Tongue (tissue), 1 donor: ENCODE measurements at regions not wholly inside any gene's neighbourhood (a gene's known extent, or its start where the extent isn't known, plus 50 kb on each side); places are given as distances from the start of the nearest gene placed in this dataset.
"Not testable (repeated sequence)": the region's sequence is repeated elsewhere in the genome, so short reads cannot be mapped to it uniquely, and the experiment has no call there.

Source experiments
- DNase-seq: peaks from one replicate; pipeline ENCODE4 v3.0.0-alpha.2; 2015

DNA sequence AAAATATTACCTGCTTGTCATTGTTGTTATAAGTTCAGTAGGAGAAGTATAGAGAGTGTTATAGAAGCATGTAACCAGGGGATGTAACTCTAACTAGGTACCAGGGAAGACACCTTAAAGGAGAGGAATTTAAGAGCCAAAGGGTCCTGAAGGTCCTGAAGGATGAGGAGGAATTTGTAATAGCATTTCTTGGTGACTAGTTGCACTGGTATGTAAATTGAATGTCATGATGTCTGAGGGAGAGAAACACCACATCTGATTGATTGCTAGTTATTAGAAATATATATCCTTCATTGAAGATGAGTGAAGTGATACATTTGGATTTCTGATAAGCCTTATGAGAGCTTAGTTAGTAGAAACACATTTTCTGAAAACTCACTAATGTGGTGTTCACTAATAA, 643.8 kb downstream of the RFPL4B start:
- DNase-seq, result no peak

DNA sequence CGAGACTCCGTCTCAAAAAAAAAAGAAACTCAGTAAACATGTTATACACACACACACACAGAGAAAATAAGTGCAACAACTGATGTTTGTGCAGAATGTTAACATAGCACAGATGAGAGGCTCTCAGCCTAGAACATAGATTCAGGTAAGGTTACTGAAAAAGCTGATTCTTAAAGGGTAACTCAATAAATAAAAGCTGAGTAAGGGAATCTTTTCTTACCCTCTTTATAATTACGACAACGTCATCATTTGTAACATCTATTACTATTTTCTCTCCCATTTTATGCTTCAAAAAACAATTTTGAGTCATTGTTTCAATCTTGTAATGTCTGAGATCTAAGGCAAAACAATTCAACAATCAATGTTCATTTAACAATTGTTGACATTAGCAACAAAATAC, 644.8 kb downstream of the RFPL4B start:
- no peak for DNase-seq

DNA sequence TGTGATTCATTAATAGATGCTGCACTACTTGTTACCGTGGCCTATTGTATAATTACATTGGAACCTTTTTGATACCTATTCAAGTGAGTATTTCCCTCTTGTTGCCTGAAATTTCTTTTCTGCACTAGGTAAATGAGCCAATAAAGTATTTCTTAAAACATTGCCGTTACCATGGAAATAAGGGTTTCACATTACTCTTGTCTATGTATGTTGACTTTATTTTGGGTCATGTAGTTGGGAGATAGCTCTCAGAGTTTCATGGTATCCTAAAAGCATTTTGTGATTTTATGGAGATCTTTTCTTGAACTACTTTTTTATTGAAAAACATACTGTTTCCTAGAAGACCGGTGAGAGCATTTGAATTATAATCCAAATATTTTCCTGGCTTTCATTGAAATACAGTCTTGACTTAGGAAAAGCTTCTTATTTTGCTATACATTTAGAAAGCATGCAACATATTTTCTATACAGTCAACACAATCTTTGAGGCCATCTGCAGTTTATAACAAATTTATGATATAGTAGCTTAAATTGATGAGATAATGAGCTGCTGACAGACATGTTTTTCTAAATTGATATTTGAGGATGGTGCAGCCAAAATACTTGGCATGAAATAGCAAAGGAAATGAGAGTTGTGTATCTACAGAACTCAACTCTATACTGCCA, 650.4 kb downstream of the RFPL4B start:
- no peak for DNase-seq

DNA sequence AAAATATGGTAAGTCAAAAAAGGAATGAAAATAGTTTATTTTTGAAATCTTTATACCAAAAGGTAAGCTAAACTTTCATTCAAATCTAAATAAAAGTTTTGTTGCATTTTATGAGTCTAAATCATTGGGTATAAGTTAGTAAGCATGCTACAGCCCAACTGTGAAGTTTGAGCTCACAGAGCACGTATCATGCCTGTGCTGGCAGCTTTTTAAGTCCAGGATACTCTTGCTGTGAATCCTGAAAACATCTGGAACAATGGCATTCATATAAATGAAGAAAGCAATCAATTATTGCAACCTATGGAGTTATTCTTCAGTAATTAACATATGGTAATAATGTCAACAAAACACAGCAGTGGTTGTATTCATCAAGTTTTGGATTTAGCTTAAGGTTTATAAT, 656.9 kb downstream of the RFPL4B start:
- no peak for DNase-seq

DNA sequence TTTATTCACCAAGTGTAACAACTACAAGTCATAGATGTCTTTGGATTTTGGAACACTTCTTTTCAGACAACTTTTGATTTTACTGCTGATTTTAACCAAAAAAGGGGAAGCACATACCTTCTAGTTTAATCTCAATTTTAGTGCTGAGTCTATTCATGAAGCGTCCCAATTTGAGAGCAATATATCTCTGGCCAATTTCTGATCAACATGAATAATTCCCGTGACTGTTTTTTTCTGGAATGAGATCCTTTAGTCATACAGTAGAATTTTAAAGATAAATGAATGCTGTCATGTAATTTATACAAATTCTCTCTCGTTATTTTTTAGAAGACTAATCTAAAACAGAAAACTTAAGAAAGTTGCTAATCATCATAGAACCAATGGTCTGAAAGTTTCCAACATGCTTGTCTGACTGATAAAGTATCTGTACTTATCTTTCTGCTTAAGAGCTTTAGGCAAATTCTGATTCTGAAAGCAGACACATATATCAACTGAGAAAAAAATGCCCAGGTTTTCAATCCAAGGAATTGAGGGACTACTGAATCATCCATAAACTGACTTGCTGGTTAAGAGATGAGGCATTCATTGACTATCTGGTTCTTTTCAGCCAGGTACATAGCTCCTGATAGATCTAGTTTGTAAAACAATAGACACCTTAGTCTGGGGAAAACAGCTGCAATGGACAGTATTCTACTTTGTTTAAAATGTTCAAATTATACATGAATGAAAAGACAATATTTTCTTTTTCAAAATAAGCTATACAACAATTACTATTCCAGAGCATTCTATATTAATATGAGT, 657.5 kb downstream of the RFPL4B start:
- DNase-seq, result no peak

DNA sequence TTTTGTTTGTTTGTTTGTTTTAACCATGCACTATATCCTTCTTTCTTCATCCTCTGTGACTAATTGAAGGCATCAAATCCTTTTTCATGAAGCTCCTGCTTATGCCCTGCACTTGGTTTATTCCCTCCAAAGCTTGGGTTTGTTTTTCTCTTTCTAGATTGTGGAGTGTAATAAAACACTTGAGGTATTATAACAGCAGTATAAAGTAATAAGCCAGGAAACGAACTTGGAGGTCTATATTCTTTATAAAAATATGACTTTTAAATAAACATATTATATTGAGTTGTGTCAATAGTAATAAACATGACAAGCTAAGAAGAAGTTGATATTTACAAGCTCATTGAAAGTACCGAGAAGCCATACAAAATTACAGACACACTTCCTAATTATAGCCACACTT, 659.4 kb downstream of the RFPL4B start:
- DNase-seq, result no peak

DNA sequence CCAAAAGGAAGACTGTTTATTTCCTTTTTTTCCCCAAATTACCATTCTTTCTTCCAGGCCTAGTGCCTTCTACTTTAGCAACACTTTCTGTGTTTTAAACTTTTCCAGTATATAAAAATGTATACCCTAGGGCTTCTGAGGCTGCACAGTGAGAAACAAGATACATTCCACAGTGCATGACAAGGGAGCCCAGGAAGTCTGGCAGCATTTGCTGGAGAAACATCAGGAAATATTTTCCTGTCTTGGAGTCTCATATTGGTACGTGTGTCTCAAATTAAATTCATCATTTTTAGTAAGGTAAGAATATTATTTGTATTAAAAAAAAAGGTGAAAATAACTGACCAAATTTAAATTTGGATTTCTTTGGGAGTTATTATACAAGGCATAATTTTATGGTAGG, 662.6 kb downstream of the RFPL4B start:
- no peak for DNase-seq

DNA sequence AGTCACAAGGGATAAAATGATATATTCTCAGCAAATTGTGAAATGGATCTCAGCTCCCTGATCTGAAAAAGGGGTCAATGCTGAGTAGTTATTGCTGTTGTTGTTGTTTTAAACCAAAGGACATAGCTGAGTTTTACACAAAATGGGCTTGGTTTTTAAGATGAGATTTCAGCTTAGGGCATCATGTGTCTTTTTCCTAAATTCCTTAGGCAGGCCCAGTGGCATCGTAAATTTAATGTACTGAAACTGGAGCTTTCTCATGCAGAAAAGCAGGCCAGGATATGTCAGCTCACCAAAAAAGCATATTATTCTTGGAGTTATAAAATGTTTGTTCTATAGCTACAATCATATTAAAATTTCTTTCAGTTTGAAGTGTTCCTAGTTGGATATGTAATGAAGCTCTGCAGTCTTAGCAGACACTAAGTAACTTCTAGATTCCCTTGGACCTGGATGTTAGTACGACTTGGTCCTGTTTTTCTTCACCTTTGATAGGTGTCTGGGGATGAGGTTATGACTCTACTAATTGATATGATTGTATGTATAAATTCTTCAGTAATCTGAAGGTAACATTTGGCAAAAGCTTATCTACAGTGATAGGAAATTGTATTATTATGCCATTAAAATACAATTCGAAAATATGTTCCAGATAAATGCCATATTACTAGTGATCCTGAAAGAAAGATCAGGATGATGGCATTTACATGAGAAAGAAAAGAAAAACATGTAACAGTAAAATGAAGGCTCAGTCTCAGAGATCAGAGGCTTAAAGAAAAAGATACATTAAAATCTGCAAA, 663.3 kb downstream of the RFPL4B start:
- DNase-seq, result no peak

DNA sequence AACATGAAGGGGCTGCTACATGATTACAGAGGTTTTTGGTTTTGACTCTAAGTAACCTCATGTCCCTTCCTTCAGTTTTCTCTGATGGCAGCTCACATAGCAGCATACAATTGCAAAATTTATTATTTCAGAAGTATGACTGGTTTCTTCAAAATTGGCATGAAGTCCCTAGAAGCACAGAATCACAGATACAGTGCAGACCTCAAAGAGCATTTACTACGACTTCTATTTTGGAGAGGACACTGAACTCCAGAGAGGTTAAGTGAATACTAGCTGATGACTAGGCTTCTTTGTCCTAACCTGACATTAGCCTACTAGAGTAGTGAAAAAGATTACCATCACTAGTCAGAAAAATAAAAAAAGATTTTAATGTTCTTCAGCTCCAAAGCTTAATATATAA, 664.3 kb downstream of the RFPL4B start:
- no peak for DNase-seq

DNA sequence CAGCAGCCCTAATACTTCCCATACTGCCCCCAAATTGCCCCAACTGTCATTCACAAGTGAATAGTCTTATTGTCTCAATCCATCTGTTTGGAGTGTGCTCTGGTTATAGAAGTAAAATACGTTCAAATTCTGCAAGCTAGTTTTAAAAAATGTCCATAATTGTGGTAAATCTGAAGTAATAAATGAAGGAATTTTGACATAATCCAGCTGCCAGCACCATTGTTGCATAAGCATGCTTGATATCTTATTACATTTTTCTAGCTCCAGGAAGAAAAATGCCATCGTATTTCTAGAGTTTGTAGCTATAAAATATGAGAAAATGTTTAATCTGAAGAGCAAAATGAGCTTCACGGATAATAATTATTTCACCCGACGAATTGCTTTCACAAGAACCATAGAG, 664.7 kb downstream of the RFPL4B start:
- DNase-seq, result peak; percentile 36

DNA sequence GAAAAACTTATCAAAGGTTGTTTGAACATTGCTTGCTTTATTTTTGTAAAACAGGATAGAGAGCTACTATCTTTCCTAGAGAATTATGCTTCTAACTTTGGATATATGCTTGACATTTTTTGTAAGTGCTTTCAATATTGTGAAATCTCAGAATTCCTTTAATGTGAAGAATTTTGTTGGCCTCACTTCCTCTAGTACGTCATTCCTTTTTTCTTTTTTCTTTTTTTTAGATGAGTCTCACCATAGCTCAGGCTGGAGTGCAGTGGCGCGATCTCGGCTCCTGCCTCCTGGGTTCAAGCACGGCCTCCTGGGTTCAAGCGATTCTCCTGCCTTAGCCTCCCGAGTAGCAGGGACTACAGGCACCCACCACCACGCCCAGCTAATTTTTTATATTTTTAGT, 668.1 kb downstream of the RFPL4B start:
- DNase-seq, result no peak

DNA sequence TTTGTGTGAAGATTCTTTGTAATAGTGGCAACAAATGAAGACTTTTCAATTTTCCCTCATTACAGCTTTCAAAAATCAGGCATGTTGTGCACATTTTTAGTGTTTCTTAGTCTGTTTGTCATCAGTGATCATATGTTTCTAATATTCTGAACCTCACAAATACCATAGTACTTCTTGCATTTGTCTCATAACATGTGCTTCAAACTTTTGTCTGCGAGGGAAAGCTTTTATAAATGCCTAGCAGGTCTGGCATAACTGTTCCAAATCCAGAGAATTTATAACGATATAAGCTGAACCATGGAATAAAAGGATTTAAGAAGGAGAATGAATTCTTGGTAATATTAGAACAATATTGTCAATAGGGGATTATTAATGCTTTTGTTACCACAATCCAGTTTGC, 670.2 kb downstream of the RFPL4B start:
- DNase-seq, result no peak

DNA sequence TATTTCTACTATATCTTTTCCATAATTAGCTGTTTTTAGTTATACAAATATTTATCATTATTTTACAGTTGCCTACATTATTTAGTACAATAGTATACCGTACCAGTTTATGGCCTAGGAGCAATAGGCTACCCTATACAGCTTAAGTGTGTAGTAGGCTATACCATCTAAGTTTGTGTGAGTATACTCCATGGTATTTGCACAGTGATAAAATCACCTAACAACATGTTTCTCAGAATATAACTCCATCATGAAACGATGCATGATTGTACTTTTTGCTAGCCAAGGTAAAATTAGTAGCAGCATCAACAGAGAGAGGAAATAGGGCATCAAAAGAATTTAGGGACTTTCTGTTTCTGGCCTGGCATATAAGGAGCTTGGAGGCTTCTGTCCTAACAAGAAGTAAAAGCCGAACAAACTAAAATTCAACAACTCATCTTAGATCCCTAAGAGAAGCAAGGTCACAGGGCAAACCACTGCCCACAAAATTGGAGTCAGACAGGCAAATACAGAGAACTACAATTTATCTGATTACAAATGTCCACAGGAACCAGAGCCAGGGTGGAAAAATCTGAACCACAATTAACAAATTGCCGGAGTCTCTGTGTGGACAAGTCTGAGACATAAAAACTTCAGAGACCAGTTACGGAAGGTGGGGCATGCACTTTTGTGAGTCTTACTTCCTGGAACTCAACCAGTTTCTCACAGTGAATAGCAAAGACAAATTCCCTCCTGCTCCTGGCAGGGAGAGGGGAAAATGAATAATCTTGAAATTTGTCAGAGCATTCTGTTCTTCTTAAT, 671.4 kb downstream of the RFPL4B start:
- peak; percentile 52 for DNase-seq

DNA sequence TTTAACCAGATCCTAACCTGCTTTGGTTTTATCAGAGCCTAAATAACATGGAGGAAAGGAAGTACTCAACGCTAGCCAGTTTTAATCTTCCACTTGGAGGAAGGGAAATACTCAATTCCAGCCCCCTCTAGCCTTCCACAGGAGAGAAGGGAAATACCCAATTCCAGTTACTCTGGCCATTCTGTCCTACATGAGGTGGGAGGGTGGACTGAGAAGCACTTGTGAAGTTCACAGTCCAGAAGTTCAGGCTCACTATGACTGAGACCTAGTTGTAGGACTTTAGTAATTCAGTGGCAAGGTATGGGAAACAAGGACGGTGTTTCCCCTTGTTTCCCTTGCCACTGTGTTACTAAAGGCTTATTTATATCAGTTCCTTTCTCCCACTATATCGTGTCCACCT, 672.0 kb downstream of the RFPL4B start:
- no peak for DNase-seq

DNA sequence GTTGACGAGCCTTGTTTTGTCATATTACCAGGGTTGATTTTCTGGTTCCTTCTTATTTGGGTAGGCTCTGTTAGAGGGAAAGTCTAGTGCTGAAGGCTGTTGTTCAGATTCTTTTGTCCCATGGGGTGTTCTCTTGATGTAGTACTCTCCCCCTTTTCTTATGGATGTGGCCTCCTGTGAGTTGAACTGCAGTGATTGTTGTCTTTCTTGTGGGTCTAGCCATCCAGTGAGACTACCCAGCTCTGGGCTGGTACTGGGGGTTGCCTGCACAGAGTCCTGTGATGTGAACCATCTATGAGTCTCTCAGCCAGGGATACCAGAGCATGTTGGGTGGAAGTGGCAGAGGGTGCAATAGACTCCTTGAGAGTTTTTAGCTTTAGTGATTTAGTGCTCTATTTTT, 680.6 kb downstream of the RFPL4B start:
- DNase-seq, result no peak

DNA sequence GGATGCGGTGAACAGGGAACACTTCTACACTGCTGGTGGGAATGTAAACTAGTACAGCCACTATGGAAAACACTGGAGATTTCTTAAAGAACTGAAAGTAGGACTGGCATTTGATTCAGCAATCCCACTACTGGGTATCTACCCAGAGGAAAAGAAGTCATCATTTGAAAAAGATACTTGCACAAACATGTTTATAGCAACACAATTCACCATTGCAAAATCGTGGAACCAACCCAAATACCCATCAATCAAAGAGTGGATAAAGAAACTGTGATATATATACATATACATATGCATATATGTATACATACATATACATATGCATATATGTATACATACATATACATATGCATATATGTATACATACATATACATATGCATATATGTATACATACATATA, 682.0 kb downstream of the RFPL4B start:
- not testable (repeated sequence) for DNase-seq

DNA sequence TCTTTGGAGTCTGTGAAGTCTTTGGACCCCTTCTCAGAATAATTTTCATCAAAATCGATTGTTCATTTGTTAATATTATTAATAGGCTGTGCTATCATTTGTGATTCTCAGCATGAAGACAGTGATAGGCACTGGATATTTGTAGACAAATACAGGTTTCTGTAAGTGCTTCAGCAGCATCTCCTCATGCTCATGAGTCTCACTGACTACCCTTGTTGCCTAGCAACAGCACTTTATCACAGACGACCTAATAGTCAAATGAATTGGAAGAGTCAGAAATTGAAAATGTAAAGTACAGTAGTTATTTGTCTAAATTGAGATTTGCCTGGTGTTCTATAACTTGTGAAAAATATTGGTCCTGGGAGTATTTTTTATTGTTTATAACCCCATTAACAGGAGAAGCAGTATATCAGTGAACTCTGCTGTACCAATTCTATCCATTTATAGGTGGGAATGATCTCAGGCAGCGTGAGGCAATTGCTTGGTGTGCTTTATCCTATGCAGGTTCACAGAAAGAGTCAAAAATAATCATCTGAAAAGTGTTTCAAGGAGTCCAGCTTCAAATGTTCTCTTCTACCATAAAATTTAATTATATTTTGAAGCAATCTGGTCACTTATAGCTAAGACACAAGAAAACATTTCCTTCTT, 684.6 kb downstream of the RFPL4B start:
- DNase-seq, result no peak

DNA sequence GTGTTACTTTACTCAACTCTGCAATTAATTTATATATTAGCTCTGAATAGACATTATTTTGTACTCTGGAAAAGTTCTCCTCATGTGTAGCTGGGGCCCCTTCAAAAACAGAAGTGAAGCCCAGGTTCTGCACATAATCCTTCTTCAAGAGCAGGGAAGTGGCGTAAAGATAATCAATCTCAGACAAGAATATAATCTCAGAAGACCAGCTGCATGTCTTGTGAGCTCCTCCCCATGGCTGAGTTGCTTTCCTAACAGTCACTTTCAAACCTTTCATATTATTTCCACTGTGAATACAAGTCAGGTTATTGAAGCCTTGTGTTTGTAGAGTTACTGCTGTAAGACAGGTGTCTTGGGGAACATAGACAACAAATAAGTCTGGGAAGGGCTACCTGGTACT, 691.9 kb downstream of the RFPL4B start:
- DNase-seq, result no peak

DNA sequence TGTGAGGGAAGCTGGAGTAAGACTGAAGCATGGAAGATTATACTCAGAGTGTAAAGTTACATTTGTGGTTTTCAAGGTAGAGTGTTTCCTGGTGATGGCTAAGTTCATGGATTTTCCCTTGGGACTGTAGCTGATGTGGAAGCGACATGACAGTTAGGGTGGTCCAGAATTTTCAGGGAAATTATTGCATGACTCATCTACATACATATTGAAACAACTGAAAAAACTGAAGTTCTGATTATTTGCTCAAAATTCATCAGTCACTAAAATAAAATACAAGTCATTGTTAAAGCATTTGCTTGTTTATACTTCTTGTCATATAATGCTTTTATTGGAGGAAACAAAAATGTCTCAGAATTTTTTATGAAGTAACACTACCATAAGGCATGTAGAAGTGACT, 700.0 kb downstream of the RFPL4B start:
- DNase-seq, result no peak

DNA sequence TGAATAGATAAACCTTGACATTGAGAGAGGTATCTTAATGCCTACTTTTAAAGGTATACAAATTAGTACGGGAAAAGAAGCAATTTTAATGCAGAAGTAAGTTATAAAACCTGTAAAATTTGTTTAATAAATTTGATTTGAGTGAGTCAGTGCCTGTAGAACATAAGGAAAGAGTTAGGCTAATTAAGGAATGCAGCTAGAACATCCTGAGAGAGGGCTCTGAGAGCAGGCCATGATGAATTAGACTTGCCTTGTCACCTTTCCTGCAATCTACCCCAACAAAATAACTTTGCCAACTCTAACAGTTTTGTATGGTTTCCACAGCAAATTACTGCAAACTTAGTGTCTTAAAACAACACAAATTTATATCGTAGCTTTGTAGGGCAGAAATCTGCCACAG, 700.8 kb downstream of the RFPL4B start:
- DNase-seq, result no peak

DNA sequence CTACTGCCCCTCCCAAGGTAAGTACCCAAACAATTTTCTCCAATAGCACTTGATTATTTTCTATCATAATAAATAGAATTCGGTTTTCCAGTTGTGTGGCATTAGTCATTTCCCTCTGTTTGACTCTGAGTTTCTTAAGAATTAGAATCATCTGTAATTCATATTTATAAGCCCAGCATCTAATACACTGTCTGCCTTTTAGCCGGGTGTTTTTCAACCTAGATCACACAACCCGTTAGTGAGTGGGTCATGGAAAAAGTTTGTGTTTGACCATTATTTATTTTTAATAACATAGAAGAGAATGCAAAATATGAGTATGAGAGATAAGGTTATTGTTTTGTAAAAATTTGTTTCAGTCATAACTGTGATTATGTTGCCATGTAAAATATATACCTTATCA, 701.6 kb downstream of the RFPL4B start:
- no peak for DNase-seq

DNA sequence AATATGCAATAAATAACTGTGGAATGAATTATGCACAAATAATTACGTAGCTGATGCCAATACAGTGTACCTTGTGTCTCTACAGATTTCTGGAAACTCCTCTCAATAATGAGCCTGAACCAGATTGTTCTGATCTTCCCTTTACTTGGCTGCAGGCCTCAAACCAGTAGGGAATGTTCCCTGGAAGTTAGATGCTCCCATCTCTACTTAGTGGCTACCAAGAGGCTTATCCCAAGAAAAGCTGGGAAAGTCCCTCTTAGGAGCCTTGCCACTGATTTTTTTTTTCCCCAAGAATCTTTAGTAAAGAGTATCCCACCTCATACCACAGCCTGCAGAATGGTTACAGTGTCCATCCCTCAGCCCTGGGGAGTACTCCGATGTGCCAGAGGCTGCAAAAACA, 702.1 kb downstream of the RFPL4B start:
- DNase-seq, result no peak
